ENCODE measurements at regions not wholly inside any gene's neighbourhood (a gene's known extent, or its start where the extent isn't known, plus 50 kb on each side); places are given as distances from the start of the nearest gene placed in this dataset.

DNA sequence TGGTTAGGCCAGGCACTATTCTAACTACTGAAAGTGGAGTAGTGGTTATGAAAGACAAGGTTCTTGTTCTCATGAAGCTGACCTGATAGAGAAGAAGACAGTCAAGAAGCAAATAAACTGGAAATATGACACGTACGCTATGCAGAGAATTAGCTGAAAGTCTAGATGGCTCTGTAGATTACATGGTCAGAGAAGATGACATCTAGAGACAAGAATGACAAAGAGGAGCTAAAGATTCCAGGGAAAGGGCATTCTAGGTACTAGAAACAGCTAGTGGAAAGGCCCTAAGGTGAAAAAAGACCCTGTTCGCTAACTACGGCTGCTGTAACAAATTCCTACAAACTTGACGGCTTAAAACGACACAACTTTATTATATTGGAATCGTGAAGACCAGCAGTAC is 68.0 kb upstream of the NRIP1 start:
- H3K9me3 ChIP-seq: no peaks in the 10 kb centered on the region
- TF ChIP-seq, protein P1, sequence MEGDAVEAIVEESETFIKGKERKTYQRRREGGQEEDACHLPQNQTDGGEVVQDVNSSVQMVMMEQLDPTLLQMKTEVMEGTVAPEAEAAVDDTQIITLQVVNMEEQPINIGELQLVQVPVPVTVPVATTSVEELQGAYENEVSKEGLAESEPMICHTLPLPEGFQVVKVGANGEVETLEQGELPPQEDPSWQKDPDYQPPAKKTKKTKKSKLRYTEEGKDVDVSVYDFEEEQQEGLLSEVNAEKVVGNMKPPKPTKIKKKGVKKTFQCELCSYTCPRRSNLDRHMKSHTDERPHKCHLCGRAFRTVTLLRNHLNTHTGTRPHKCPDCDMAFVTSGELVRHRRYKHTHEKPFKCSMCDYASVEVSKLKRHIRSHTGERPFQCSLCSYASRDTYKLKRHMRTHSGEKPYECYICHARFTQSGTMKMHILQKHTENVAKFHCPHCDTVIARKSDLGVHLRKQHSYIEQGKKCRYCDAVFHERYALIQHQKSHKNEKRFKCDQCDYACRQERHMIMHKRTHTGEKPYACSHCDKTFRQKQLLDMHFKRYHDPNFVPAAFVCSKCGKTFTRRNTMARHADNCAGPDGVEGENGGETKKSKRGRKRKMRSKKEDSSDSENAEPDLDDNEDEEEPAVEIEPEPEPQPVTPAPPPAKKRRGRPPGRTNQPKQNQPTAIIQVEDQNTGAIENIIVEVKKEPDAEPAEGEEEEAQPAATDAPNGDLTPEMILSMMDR (IDR thresholded peaks at IDR 0.05): no peak
- TF ChIP-seq POLR2A (IDR thresholded peaks at IDR 0.05): no peak
- no peak for TF ChIP-seq EP300 (IDR thresholded peaks at IDR 0.05)
- TF ChIP-seq POLR2AphosphoS5 (IDR thresholded peaks at IDR 0.05): no peak
- no peak overlapping the region for H3K27ac ChIP-seq
- H3K36me3 ChIP-seq: no peaks in the 10 kb centered on the region
- no peaks in the 10 kb centered on the region for H3K4me1 ChIP-seq
- ATAC-seq: no peak
- WGBS, 2 donors (ENCODE audit: low coverage in 1 of 2): 91 to 100% methylated on average over 2 to 7 of the region's 7 CpGs
- H3K4me3 ChIP-seq: no peak overlapping the region
- H3K27me3 ChIP-seq: no peaks in the 10 kb centered on the region

DNA sequence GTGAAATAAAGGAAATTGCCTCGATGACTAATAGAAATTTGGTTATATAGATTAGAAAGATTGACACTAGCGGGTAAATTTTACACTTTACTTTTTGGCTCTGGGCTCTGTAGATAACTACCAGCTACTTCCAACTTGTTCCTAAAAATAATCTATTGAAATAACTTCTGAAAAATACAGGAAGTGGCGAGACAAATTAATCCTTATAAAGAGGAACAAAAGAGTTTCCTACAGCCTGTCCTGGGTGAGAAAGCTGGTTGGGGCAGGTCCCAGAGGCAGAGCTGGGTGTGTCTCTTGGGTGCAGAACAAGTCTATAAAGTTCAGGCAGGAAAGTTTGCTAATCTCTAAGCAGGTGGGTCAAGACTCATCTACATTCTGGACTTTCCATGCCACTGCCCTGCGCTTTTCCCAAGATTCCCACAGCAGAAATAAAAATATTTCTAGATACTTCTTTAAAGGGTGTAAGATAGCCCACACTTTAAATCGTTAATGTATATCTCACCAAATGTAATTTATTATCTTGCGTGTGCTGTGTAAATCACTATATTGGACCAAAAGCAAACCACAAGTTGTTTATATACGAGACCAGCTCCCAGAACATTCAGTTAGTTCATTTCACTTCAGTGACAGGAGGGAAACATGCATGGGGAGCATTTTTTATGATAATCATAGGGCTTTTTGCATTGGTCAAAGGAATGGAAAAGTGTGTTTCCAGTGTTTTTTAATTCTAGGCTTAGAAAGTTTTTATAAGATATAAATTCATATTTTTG is 70.1 kb upstream of the NRIP1 start:
- H3K9me3 ChIP-seq: no peaks in the 10 kb centered on the region
- 73 to 78% methylated on average over 6 to 7 of the region's 7 CpGs for WGBS, 2 donors (ENCODE audit: low coverage in 1 of 2)
- no peak for ATAC-seq
- no peaks in the 10 kb centered on the region for H3K27me3 ChIP-seq
- no peak overlapping the region for H3K27ac ChIP-seq
- no peak overlapping the region for H3K4me3 ChIP-seq
- TF ChIP-seq, protein P1 (IDR thresholded peaks at IDR 0.05): no peak
- TF ChIP-seq POLR2AphosphoS5 (IDR thresholded peaks at IDR 0.05) (no peak), EP300 (IDR thresholded peaks at IDR 0.05) (no peak), POLR2A (IDR thresholded peaks at IDR 0.05) (no peak)
- no peaks in the 10 kb centered on the region for H3K36me3 ChIP-seq
- peaks cover 0 to 3% (median 0%) of the 10 kb centered on the region in 3 donors for H3K4me1 ChIP-seq

DNA sequence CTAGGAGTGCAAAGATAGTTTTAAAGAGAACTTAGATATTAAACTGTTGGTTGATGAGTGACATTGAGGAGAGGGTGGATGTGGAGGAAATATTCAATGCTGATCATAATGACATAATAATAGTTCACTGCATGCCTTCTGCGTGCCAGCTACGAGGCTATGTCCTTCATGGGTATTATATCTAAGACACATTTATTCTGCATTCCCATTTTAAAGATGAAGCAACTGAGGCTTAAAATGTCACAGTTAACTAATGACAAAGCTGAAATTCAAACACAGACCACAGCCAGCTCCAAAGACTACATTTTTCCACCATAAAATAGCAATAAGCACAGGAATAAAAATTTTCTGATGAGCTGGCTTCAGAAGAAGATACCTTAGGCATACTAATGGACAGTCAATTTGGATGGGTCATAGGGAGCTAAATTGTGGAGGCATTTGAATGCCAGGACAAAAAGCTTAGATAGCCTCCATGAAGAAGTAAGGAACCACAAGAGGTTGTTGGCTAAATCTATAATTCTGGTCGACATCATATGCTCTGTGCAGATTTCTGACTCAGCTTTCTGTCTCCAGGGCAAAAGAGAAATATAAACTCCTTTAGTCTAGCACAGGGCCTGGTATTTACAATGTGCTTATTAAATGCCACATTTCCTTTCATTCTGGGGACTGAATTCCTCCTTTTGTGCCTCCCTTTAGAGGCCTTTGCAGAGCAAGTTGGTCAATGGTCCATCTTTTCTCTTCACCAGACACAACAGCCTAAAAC is 71.2 kb upstream of the NRIP1 start:
- TF ChIP-seq POLR2A (IDR thresholded peaks at IDR 0.05) (no peak), POLR2AphosphoS5 (IDR thresholded peaks at IDR 0.05) (no peak), EP300 (IDR thresholded peaks at IDR 0.05) (no peak)
- TF ChIP-seq, protein P1 (IDR thresholded peaks at IDR 0.05): no peak
- ATAC-seq: no peak
- Histone ChIP-seq H3K27me3 (no peaks in the 10 kb centered on the region), H3K4me1 (peaks cover 0 to 13% (median 0%) of the 10 kb centered on the region in 3 donors), H3K36me3 (no peaks in the 10 kb centered on the region), H3K27ac (no peak overlapping the region), H3K9me3 (no peaks in the 10 kb centered on the region), H3K4me3 (no peak overlapping the region)
- 78 to 89% methylated on average over 3 of the region's 3 CpGs for WGBS, 2 donors (ENCODE audit: low coverage in 1 of 2)

DNA sequence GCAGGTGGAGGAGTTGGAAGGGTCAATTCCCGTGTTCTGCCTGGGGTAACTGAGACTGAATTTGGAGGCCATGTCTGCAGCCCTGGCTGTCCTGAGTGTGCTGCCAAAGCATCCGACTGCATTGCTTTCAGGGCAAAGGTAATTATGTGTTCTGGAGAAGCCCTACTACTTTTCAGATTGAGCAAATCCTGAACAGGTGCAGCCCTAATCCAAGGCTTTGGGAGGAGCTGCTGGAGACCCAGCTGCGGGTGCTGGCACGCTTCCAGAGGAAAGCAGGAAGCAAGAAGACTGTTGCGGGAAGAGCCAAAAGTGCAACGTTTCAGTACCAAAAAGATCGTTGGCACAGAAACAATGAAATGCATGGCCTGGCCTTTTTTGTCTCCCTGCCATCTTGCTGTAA is 73.7 kb upstream of the NRIP1 start:
- Histone ChIP-seq H3K9me3 (no peaks in the 10 kb centered on the region), H3K36me3 (no peaks in the 10 kb centered on the region), H3K4me1 (peaks cover 0 to 13% (median 0%) of the 10 kb centered on the region in 3 donors), H3K4me3 (no peak overlapping the region), H3K27me3 (no peaks in the 10 kb centered on the region), H3K27ac (no peak overlapping the region)
- WGBS, 2 donors (ENCODE audit: low coverage in 1 of 2): 26 to 30% methylated on average over 5 to 7 of the region's 7 CpGs
- ATAC-seq: no peak
- TF ChIP-seq EP300 (IDR thresholded peaks at IDR 0.05) (no peak), POLR2AphosphoS5 (IDR thresholded peaks at IDR 0.05) (no peak), POLR2A (IDR thresholded peaks at IDR 0.05) (no peak)
- TF ChIP-seq, protein P1 (IDR thresholded peaks at IDR 0.05): no peak
